ENCODE measurements at regions not wholly inside any gene's neighbourhood (a gene's known extent, or its start where the extent isn't known, plus 50 kb on each side); places are given as distances from the start of the nearest gene placed in this dataset.
A peak's percentile ranks its signal among the peaks of the same experiment; 100 is the strongest.
"Not testable (repeated sequence)": the region's sequence is repeated elsewhere in the genome, so short reads cannot be mapped to it uniquely, and the experiment has no call there.

DNA sequence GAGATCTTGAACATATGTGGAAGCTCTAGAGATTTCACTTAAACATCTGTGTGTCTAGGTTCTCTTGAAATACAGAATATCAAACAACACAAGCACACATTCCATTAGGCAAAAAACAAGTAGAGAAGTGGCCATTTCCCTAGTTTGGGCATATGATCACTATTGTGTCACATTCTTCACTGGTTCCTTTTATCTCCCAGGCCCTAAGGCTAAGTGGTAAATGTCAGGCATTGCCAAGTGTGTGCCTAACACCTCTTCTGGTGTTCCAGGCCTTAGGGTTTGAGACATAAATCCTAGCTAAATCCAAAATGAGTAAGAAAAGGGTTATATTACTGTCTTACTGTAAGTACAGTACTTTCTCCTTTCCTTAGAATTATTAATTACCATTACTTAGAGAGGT lies 880.1 kb downstream of the PDCD6IP start:
- intact Hi-C loops (cut with micrococcal nuclease), result no loop called here
- no peak overlapping the region for H3K4me3 Mint-ChIP-seq (ENCODE audit: unreplicated experiment)
- ChIA-PET POLR2A (no interaction called here), CTCF (interaction anchor here (0.6 to 1.7 kb wide), 3 partner anchors 58 to 1121 kb away, joined by 3 to 7 read pairs (median 3); no protein-coding TSS in a partner anchor)
- no peak overlapping the region for H3K27ac Mint-ChIP-seq (ENCODE audit: low read depth, unreplicated experiment)
- H3K9me3 Mint-ChIP-seq (ENCODE audit: unreplicated experiment), result no peaks in the 10 kb centered on the region
- no peak for DNase-seq (ENCODE audit: unreplicated experiment)
- no peak for TF ChIP-seq CTCF (IDR thresholded peaks at IDR 0.05; ENCODE audit: unreplicated experiment)
- BruUV-seq (replicated peaks), result no TSS peak
- H3K36me3 Mint-ChIP-seq (ENCODE audit: insufficient read depth, unreplicated experiment), result no peaks in the 10 kb centered on the region
- H3K27me3 Mint-ChIP-seq (ENCODE audit: insufficient read depth, unreplicated experiment), result no peaks in the 10 kb centered on the region
- peaks cover 10% of the 10 kb centered on the region for H3K4me1 Mint-ChIP-seq (ENCODE audit: insufficient read depth, unreplicated experiment)

GRCh38 chr3:34679055-34679454 lies 880.6 kb downstream of the PDCD6IP start:
- H3K4me1 Mint-ChIP-seq (ENCODE audit: insufficient read depth, unreplicated experiment), result peaks cover 10% of the 10 kb centered on the region
- H3K27me3 Mint-ChIP-seq (ENCODE audit: insufficient read depth, unreplicated experiment); H3K4me3 Mint-ChIP-seq (ENCODE audit: unreplicated experiment); intact Hi-C loops (cut with micrococcal nuclease); H3K27ac Mint-ChIP-seq (ENCODE audit: low read depth, unreplicated experiment); POLR2A ChIA-PET; H3K36me3 Mint-ChIP-seq (ENCODE audit: insufficient read depth, unreplicated experiment); BruUV-seq (replicated peaks); DNase-seq (ENCODE audit: unreplicated experiment); H3K9me3 Mint-ChIP-seq (ENCODE audit: unreplicated experiment): not testable (repeated sequence)
- CTCF ChIA-PET, result interaction anchor here (0.6 to 1.7 kb wide), 2 partner anchors 699 to 1121 kb away, joined by 3 to 7 read pairs; no protein-coding TSS in a partner anchor

GRCh38 chr3:34683851-34684250 lies 885.4 kb downstream of the PDCD6IP start:
- H3K4me1 Mint-ChIP-seq (ENCODE audit: insufficient read depth, unreplicated experiment), result no peaks in the 10 kb centered on the region
- ChIA-PET CTCF (interaction anchor here (0.6 to 9.9 kb wide), 56 partner anchors 8 to 1268 kb away, joined by 3 to 253 read pairs (median 4); no protein-coding TSS in a partner anchor), POLR2A (interaction anchor here (0.6 to 1.6 kb wide), 3 partner anchors 423 to 814 kb away, joined by 3 to 10 read pairs (median 4); no protein-coding TSS in a partner anchor)
- intact Hi-C loops (cut with micrococcal nuclease), result loop anchor here (1.0 to 10.0 kb wide), 5 partner anchors 64 to 801 kb away; no protein-coding TSS in a partner anchor
- no TSS peak for BruUV-seq (replicated peaks)
- H3K4me3 Mint-ChIP-seq (ENCODE audit: unreplicated experiment), result no peak overlapping the region
- no peaks in the 10 kb centered on the region for H3K9me3 Mint-ChIP-seq (ENCODE audit: unreplicated experiment)
- no peaks in the 10 kb centered on the region for H3K36me3 Mint-ChIP-seq (ENCODE audit: insufficient read depth, unreplicated experiment)
- TF ChIP-seq CTCF (IDR thresholded peaks at IDR 0.05; ENCODE audit: unreplicated experiment), result peak; percentile 61
- H3K27me3 Mint-ChIP-seq (ENCODE audit: insufficient read depth, unreplicated experiment), result no peaks in the 10 kb centered on the region
- DNase-seq (ENCODE audit: unreplicated experiment), result peak; percentile 70
- H3K27ac Mint-ChIP-seq (ENCODE audit: low read depth, unreplicated experiment), result no peak overlapping the region

DNA sequence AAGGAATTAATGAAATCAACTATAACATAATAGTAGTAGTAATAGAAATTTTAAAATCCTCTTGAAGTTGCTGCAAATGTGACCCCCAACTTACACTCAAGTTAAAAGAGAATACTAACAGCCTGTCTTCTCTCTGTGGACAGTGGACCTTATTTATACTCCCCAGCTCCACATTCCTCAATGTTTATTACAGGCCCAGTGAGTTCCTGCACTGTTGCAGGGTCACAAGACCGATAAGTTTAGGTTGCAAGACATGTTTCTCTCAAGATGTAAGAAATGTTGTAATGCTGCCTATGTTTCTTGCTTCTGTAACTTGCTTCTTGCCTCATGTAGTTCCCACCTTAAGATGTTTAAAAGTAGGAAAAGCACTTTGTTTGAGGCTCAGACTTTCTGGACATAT lies 888.1 kb downstream of the PDCD6IP start:
- ChIA-PET CTCF (interaction anchor here (0.6 to 9.9 kb wide), 7 partner anchors 12 to 802 kb away, joined by 3 to 253 read pairs (median 4); no protein-coding TSS in a partner anchor), POLR2A (no interaction called here)
- no TSS peak for BruUV-seq (replicated peaks)
- Mint-ChIP-seq H3K4me1 (ENCODE audit: insufficient read depth, unreplicated experiment) (no peaks in the 10 kb centered on the region), H3K9me3 (ENCODE audit: unreplicated experiment) (no peaks in the 10 kb centered on the region), H3K27me3 (ENCODE audit: insufficient read depth, unreplicated experiment) (no peaks in the 10 kb centered on the region), H3K4me3 (ENCODE audit: unreplicated experiment) (no peak overlapping the region), H3K27ac (ENCODE audit: low read depth, unreplicated experiment) (no peak overlapping the region), H3K36me3 (ENCODE audit: insufficient read depth, unreplicated experiment) (no peaks in the 10 kb centered on the region)
- TF ChIP-seq CTCF (IDR thresholded peaks at IDR 0.05; ENCODE audit: unreplicated experiment), result no peak
- intact Hi-C loops (cut with micrococcal nuclease), result loop anchor here (10.0 kb wide), 1 partner anchor 582 kb away; no protein-coding TSS in a partner anchor
- DNase-seq (ENCODE audit: unreplicated experiment), result no peak
